NCI-H2196 (cell line): ENCODE measurements at regions not wholly inside any gene's neighbourhood (a gene's known extent, or its start where the extent isn't known, plus 50 kb on each side); places are given as distances from the start of the nearest gene placed in this dataset.
"Not testable (repeated sequence)": the region's sequence is repeated elsewhere in the genome, so short reads cannot be mapped to it uniquely, and the experiment has no call there.

Experiments used
- DNase-seq: peaks from one replicate; lab custom pipeline; 2025; ENCODE audit not compliant: unreplicated experiment; lab: John Stamatoyannopoulos, UW

DNA sequence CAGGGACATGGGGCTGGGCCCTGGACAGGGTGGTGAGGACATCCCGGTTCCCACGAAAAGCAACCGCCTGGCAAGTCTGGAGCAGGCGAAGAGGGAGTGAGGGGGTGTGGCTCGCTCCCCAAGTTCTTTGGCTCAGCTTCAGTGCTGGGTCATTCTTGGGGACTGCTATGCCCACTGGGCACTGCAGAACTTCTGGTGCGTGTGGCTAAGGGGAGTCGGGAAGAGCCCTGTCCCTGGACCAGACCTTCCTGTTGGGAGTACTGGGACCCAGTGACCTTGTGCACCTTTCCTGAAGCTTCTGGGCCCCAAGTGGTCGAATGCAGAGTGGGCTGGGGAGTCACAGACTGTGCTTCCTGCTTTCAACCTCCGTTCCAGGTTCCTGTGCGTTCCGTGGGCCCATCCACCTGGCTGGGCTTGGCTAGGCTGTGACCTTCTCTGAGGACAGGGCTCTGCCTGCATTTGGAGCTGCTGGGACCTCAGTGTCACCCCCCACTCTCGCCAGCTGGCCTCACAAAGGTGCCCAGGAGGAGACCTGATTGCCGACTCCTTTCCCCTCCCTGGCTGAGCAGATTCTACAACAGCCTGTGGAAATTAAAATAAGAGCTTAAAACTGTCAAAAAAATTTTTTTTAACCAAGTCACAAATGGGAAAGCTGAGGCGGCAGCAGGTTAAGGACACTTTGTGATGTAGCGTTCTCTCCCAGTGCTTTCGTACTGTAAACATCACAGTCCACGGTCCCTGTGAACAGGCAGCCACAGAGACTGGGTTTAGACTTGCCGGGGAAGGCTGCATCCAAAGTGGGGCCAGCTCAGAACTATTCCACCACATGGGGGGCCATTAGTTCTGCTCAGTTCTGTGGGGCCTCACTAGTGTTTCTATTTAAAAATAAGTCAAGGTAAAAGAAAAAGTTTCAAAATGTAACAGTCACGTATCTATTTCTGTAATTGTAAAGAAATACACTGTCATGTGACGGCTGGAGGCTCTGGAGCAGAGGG, 63.8 kb upstream of the WNT7B start:
- peak; percentile 28 for DNase-seq

DNA sequence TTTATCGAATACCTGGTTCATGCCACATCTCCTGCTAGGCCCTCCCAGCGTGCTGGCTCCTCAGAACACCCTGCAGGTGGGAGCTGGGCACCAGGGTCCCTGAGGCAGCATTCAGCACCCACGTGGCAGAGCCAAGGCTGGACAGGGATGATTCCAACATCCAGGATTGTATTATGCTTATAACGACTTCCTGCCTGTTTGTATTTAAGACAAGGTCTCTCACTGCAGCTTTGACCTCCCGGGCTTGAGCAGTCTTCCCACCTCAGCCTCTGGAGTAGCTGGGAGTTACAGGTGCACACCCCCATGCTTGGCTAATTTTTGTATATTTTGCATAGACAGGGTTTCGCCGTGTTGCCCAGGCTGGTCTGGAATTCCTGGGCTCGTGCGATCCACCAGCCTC, 64.7 kb upstream of the WNT7B start:
- DNase-seq = peak; percentile 37

DNA sequence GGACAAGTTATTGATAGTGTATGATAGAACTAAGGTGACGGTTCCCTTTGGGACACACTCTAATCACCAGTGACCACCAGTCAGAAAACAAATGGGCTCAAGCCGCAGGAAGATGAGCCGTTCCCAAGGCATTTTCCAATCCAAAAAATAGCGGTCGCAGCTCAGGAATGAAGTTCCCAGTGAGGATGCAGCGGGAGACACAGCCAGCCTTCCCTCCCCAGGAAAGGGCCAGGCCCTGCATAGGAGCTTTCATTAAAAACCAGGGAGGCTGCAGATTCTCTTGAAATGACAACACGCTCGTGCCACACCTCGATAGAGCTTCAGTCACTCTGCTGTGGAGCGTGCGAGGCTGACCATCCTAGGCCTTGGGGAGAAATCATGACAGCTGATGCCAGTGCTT, 65.8 kb upstream of the WNT7B start:
- no peak for DNase-seq

DNA sequence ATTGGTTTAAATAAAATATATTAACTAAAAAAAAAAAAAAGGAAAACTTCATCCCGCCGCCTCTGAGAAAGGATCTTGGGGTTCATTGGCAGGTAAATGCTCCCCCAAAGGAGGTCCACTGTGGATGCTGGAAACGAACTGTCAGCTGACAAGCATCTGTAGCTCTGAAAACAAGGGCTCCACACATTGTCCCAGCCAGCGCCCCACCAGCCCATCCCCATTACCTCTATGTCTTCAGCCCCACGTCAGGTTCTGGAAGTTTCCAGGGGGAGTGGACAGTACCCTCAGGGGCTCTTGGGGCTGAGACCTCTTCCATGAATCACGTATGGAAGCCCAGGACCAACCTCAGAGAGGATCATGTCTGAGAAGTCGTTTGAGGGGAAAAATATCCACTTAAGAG, 66.4 kb upstream of the WNT7B start:
- DNase-seq = peak; percentile 38

DNA sequence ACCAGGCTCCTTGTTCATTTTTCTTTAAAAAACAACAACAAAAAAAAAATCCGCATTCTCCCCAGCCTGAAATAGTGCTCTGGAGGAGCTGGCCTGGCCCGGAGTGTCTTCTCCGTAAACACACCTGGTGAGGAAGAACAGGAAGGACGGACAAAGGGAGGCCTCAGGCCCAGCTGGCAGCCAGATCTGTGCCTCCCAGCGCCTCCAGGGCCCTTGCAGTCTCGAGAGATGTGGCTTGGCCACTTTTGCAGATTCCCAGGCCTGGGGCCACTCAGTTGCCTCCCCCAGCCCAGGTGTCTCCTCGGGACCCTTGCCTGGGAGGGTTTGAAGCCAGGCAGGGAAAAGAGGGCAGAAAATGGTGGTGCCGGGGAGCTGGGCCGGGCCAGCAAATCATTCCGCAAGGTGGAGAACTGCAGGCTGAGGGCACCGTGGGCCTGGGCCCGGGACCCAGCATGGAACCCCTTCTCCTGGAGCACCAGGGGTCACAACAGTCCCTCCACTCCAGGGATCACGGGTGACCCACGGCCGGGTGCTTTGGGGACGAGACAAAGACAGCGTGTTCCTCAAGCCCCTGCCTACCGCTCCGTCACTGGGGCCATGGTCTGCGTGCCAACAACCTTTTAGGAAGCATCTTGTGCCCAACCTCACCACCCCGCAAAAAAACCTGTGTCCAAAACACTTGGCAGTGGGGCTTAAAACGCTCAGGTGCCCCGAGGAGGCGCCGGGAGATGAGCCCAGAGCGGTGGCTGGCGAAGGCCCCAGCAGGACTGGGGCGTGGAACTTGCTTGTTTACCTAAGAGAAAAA, 67.1 kb upstream of the WNT7B start:
- peak; percentile 78 for DNase-seq

DNA sequence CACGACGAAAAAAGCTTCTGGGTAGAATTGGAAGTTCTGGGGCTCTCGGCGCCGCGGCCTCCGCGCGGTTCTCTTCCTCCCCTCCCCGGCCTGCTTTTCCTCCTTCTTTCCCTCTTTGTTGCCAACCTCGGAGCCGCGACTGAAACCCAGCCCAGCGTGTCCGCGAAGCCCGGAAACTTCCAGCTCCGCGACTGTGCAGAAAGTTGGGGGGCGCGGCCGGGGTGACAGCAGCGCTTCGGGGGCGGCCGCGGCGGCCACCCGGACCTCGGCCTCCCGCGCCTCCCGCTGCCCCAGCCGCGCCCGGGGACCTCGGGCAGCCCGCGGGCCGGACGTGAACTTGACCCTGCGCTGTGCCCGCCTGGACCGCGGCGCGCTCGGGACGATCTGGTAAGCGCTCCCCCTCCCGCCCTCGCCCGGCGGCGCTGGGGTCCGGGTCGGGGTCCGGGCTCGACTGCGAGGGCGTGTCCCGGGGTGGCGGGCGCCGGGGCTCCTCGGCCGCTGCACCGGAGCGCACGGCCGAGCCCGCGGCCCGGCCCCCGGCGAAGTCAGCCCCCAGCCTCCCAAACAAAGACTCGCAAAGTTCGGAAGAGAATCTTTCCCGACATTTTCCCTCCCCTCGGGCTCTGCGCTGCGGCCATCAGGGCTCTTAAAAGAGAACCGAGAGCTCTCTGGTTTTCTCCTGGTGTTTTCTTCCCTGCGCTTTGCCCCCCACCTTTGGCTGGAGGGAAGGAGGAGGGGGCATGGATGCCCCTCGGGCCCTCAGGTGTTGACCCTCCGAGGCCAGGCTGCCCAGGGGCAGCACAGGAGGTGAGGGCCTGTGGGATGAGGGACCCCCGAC, 67.9 kb upstream of the WNT7B start:
- DNase-seq = no peak

DNA sequence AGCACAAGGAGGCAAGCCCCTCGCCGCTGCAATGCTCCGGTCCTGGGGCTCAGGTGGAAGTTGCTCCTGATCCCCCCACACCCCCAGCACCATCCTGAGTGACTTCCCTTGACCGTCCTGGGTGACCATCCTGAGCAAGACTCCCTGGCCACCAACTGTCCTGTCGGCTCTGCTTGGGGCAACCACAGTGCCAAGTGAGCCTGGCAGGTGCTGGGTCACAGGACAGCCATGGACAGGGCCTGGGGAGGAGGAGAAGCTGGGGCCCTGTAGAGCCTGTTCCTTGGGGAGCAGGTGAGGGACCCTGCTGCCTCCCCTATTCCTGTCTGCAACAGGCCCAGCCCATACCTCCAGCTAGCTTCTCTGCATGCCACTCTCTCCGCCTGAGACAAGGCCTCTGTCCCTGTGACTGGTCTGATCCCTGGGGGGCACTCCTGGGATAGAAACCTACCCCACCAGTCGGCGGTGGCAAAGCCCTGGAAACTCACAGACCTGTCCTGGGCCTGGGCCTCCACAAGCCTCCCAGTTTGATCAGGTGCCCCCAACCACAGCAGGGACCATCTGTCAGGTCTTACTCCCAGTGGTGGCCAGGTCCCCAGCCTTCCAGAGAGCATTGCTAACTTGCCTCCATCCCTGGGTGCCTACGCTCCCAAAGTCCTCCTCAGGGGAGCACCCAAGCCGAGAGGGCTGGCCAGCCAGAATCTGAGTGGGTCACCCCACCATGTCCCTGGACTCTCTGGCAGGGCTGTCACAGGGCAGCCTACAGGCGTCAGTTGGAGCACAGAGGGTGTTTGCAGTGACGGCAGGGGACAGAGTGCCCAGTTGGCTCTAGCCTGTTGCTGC, 68.7 kb upstream of the WNT7B start:
- no peak for DNase-seq

DNA sequence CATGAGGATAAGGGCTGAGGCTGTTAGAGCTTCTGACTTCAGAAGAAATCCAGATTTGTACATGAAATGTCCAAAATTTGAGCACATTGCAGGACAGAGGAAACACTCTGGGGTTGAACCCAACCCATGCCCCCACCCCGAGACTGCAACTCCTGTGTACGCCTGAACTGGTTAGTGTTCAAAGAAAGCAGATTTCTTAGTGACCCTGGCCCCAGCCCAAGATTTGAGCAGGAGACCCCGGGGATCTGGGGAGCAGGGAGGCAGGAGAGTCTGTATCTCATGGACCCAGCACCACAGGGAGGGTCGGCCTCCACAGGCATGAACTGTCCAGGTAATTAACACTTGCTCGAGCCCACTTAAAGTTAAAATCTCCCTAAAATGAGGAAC, 69.3 kb upstream of the WNT7B start:
- DNase-seq = no peak

DNA sequence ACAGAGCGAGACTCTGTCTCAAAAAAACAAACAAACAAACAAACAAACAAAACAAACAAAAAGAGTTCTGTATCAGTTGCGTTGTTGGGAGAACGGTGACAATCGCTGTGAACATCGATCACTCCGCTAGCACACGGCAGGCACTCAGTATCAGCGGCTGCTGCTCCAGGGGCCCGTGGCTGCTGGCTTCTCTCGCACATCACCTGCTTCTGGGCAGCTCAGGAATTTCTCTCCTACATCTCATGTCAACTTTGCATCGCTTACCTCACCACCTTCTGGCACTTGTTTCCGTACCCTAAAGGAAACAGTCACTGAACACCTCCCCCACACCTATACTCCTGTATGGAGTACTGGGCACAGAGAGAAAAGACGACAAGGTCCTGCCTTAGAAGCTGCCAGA, 70.3 kb upstream of the WNT7B start:
- DNase-seq = no peak

DNA sequence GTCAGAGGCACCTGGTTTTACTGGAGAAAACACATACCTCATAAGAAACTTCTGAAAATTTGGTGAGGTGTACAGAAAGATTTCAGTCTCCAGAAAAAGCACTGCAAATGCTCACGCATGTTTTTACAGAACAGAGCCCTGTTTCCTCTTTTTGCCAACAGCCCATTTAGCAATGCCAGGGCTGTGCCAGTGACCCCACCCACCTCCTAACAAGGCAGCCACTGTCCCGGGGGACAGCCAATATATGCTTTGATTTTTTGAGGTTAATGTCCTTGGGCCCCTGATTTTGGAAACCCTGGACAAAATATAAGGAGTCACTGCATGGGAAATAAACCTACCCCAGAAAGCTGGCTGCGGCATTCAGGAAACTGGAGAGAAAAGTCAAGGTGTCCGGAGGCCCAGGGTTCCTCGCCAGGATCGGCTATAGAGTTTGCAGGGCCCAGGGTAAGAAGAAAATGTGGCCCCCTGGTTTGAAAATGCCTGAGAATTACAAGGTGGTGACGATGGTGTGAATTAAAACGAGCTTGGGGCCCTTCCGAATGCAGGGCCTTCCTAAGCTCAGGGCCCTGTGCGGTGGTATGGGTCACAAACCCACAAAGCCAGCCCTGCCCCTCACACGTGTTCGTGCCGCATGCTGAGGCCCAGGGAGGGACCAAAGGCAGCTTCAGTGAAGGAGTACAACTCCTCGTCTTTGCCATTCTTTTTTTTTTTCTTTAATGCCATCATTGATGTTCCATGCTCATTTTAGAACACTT, 71.1 kb upstream of the WNT7B start:
- DNase-seq = no peak

DNA sequence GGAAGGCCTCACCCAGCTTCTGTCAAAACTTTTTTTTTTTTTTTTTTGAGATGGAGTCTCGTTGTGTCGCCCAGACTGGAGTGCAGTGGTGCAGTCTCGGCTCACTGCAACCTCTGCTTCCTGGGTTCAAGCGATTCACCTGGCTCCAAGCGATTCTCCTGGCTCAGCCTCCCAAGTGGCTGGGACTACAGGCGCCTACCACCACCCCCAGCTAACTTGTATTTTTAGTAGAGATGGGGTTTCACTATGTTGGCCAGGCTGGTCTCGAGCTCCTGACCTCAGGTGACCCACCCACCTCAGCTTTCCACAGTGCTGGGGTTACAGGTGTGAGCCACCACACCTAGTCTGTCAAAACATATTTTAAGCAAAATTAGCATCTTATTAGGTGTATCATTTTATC, 71.7 kb upstream of the WNT7B start:
- DNase-seq = not testable (repeated sequence)

DNA sequence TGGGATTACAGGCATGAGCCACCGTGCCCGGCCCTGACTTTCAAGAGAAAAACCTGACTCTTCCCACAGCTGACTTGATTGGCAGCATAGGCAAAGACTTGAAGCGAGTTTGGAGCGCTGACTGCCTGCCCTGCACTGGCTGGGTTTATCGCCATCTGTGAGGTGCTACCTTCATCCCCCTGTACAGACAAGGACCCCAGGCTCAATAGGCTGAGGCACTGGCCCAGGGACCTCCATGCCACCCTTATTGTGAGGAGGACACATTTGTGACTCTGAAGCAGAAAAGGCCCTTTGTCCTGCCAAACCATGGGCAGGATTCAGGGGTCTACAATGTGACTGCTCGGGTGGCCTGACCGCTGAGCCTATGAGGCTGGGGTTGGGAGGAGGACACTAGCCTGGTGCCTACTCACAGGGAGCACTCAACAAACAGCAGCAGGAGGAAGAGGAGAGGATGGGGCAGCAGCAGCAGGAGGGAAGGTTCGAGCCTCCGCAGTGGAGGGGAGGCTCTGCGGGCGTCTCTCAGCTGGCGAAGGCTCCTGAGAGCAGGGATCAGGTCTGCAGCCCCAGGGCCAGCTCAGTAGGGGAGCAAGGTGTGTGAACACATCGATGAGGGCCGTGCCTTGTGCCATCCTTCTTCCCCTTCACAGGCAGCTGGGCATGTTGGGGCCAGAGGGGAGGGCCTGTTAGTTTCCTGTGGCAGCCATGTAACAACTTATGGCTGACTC, 72.9 kb upstream of the WNT7B start:
- no peak for DNase-seq

DNA sequence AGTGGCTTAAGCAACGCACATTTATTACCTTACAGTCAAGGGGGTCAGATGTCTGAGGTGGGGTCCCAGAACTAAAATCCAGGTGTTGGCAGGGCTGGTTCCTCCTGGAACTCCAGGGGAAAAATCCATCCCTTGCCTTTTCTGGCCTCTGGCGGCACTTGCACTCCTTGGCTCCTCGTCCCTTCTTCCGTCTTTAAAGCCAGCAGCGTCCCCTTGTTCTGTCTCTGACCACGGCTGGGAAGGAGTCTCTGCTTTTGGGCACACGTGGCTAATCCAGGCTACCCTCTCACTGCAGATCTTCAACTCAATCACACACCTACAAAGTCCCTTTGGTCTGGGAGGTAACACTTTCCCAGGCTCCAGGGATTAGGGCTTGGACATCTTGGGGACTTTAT, 73.5 kb upstream of the WNT7B start:
- DNase-seq = no peak

DNA sequence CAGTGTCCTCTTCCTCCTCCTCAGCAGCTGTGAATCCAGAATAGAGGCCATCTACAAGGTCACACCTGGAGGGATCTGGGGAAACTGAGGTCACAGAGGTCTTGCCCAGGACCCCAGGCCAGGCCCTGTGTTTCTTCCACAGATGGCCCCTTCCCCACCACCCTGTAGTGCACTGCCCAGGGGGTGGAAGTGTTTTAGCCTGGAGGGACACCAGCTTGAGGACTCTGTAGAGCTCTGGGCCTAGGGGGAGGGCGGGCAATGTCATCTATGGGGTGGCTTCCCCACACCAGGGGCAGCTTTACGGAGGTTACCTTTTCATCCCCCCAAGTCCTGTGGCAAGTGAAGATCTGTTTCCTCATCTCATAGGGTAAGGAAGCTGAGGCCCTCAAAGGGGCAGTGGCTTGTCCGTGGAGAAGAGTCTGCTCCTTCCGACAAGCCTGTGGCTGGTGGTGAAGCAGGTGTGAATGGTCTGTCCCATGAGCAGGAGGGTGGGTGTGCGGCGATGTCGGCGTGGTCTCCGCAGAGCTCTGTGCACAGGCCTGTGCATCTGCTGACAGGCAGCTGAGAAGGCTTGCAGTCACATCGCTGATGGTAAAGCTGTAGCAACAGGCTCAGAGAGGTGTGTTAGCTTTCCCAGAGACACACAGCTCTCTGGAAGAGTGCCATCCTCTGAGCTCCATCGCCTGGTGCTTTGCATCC, 74.1 kb upstream of the WNT7B start:
- no peak for DNase-seq

DNA sequence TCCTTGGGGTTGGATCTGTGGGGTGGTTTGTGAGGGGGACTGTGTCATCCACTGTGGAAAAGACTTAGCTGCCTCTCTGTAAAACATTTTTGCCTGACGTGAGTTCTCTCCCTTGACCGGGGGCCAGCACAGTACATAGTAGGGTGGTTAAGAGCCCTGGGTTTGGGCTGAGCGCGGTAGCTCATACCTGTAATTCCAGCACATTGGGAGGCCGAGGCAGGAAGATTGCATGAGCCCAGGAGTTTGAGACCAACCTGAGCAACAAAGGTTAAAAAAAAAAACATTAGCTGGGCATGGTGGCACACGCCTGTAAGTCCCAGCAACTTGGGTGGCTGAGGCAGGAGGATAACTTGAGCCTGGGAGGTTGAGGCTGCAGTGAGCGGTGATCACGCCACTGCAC, 74.7 kb upstream of the WNT7B start:
- DNase-seq = no peak

DNA sequence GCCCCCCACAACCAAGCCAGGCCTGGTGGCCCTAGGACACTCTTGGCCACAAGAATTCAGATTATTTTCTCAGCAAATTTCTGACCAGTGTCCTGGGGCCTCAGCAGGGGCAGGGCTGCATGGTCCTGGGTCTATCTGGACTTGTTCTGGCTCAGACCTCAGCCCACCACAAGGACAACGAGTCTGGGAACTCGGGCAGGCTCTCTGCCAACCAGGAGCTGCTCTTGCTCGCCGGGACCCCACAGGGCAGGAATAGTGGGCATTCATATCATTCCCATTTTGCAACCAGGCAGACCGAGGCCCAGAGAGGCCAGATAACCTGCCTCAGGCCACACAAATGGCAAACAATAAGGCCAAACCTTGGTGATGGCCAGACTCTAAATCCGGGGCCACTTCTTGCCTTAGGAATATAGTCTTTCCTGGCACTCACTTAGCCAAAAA, 75.4 kb upstream of the WNT7B start:
- no peak for DNase-seq

DNA sequence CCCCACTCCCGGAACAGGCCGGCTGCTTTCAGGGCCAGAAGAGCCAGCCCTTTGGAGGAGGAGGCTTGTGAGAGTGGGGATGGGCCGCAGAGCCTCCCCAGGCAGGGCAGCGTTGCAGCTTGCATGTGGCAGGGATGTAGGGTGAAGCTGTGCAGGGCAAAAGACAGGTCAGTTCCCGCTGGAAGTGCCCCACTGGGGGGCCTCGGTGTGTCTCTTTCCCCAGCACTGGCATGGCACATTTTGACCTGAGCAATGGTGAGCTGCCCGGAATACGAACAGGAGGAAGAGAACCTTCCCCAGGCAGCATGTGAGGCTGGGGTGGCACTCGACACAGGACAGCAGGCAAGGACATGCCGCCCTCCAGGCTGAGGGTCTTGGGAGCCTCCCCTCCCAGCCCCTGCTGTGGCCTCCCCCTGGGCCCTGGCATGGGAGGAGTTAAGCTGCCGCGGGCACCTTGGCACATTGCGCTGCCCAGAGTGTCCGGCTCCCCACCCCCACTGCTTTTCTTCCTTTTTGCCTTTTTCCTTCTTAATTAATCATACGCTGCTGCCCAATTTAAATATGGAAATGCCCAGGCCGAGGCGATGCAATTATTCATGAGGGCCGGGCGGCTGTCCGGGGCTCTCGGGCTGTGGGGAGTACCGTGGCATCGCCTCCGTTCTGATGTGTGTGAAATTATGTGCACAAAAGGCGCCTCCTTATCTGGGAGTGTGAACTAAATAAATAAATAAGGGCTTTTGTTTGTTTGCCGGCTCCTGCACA, 76.0 kb upstream of the WNT7B start:
- peak; percentile 81 for DNase-seq
